Kasumi-1 (cell line): ENCODE measurements at regions not wholly inside any gene's neighbourhood (a gene's known extent, or its start where the extent isn't known, plus 50 kb on each side); places are given as distances from the start of the nearest gene placed in this dataset.
A peak's percentile ranks its signal among the peaks of the same experiment; 100 is the strongest.
"Not testable (repeated sequence)": the region's sequence is repeated elsewhere in the genome, so short reads cannot be mapped to it uniquely, and the experiment has no call there.

Experiments used
- DNase-seq, 2 experiments: peaks; one replicate each; lab custom pipeline; 2025; lab: John Stamatoyannopoulos, UW

- no peak for DNase-seq
These were observed 123.5 kb upstream of the KITLG start for GRCh38 chr12:88703790-88704189.

- no peak for DNase-seq
These were observed 118.2 kb upstream of the KITLG start for GRCh38 chr12:88698471-88698870.

GRCh38 chr12:88693837-88694445, 113.7 kb upstream of the KITLG start:
- DNase-seq: no peak

GRCh38 chr12:88691811-88692210, 111.5 kb upstream of the KITLG start:
- no peak for DNase-seq

- DNase-seq: no peak
These were observed 104.3 kb upstream of the KITLG start for GRCh38 chr12:88684610-88685009.

GRCh38 chr12:88684170-88684569, 103.9 kb upstream of the KITLG start:
- no peak for DNase-seq

GRCh38 chr12:88683628-88684027, 103.4 kb upstream of the KITLG start:
- no peak for DNase-seq

GRCh38 chr12:88681271-88681670, 101.0 kb upstream of the KITLG start:
- DNase-seq: no peak

GRCh38 chr12:88677464-88677863, 97.2 kb upstream of the KITLG start:
- no peak for DNase-seq

GRCh38 chr12:88667615-88668014, 87.3 kb upstream of the KITLG start:
- not testable (repeated sequence) for DNase-seq

- DNase-seq: no peak
These were observed 84.8 kb upstream of the KITLG start for GRCh38 chr12:88665071-88665470.

GRCh38 chr12:88662961-88663360, 82.7 kb upstream of the KITLG start:
- DNase-seq: no peak

GRCh38 chr12:88662093-88662492, 81.8 kb upstream of the KITLG start:
- no peak for DNase-seq

- no peak for DNase-seq
These were observed 77.7 kb upstream of the KITLG start for GRCh38 chr12:88658009-88658408.

- no peak for DNase-seq
These were observed 70.4 kb upstream of the KITLG start for GRCh38 chr12:88650715-88651114.

GRCh38 chr12:88648625-88649024, 68.4 kb upstream of the KITLG start:
- no peak for DNase-seq

- DNase-seq: no peak
These were observed 66.6 kb upstream of the KITLG start for GRCh38 chr12:88646824-88647223.

GRCh38 chr12:88645816-88646215, 65.5 kb upstream of the KITLG start:
- DNase-seq: no peak

- DNase-seq: no peak
These were observed 64.9 kb upstream of the KITLG start for GRCh38 chr12:88644946-88645702.

GRCh38 chr12:88643685-88644084, 63.4 kb upstream of the KITLG start:
- DNase-seq: no peak

GRCh38 chr12:88642675-88643431, 62.6 kb upstream of the KITLG start:
- no peak for DNase-seq

- DNase-seq: peak in 1 of 2 experiments; percentile 26
These were observed 58.9 kb upstream of the KITLG start for GRCh38 chr12:88638966-88639760.
